ENCODE measurements at regions not wholly inside any gene's neighbourhood (a gene's known extent, or its start where the extent isn't known, plus 50 kb on each side); places are given as distances from the start of the nearest gene placed in this dataset.
"Not testable (repeated sequence)": the region's sequence is repeated elsewhere in the genome, so short reads cannot be mapped to it uniquely, and the experiment has no call there.

GRCh38 chr15:34700891-34701427, 53.8 kb downstream of the GJD2 start:
- DNase-seq = no peak

- DNase-seq = no peak
Observed at GRCh38 chr15:34699968-34700640, 54.7 kb downstream of the GJD2 start.

- DNase-seq = no peak
Observed at GRCh38 chr15:34696506-34696905, 58.3 kb downstream of the GJD2 start.

GRCh38 chr15:34693053-34693744, 61.6 kb downstream of the GJD2 start:
- DNase-seq = no peak

- DNase-seq = no peak
Observed at GRCh38 chr15:34691034-34691433, 63.8 kb downstream of the GJD2 start.

- DNase-seq = no peak
Observed at GRCh38 chr15:34688699-34689098, 66.1 kb downstream of the GJD2 start.

GRCh38 chr15:34684351-34684750, 70.4 kb downstream of the GJD2 start:
- no peak for DNase-seq

GRCh38 chr15:34682674-34683073, 72.1 kb downstream of the GJD2 start:
- no peak for DNase-seq

- no peak for DNase-seq
Observed at GRCh38 chr15:34679291-34679690, 75.5 kb downstream of the GJD2 start.

- no peak for DNase-seq
Observed at GRCh38 chr15:34673241-34673640, 81.6 kb downstream of the GJD2 start.

- no peak for DNase-seq
Observed at GRCh38 chr15:34665498-34666116, 82.2 kb upstream of the GOLGA8B start.

- no peak for DNase-seq
Observed at GRCh38 chr15:34664418-34664817, 81.0 kb upstream of the GOLGA8B start.

- peak; percentile 10 for DNase-seq
Observed at GRCh38 chr15:34663101-34663500, 79.7 kb upstream of the GOLGA8B start.

GRCh38 chr15:34659056-34659455, 75.6 kb upstream of the GOLGA8B start:
- DNase-seq = no peak

GRCh38 chr15:34657469-34658127, 74.1 kb upstream of the GOLGA8B start:
- DNase-seq = no peak

- DNase-seq = no peak
Observed at GRCh38 chr15:34656005-34656796, 72.8 kb upstream of the GOLGA8B start.

GRCh38 chr15:34655326-34655725, 71.9 kb upstream of the GOLGA8B start:
- no peak for DNase-seq

- DNase-seq = no peak
Observed at GRCh38 chr15:34654625-34655024, 71.2 kb upstream of the GOLGA8B start.

GRCh38 chr15:34653992-34654391, 70.5 kb upstream of the GOLGA8B start:
- no peak for DNase-seq

- not testable (repeated sequence) for DNase-seq
Observed at GRCh38 chr15:34653326-34653725, 69.9 kb upstream of the GOLGA8B start.

- DNase-seq = no peak
Observed at GRCh38 chr15:34652726-34653033, 69.2 kb upstream of the GOLGA8B start.

GRCh38 chr15:34651997-34652725, 68.7 kb upstream of the GOLGA8B start:
- no peak for DNase-seq
